ENCODE measurements at regions not wholly inside any gene's neighbourhood (a gene's known extent, or its start where the extent isn't known, plus 50 kb on each side); places are given as distances from the start of the nearest gene placed in this dataset.

DNA sequence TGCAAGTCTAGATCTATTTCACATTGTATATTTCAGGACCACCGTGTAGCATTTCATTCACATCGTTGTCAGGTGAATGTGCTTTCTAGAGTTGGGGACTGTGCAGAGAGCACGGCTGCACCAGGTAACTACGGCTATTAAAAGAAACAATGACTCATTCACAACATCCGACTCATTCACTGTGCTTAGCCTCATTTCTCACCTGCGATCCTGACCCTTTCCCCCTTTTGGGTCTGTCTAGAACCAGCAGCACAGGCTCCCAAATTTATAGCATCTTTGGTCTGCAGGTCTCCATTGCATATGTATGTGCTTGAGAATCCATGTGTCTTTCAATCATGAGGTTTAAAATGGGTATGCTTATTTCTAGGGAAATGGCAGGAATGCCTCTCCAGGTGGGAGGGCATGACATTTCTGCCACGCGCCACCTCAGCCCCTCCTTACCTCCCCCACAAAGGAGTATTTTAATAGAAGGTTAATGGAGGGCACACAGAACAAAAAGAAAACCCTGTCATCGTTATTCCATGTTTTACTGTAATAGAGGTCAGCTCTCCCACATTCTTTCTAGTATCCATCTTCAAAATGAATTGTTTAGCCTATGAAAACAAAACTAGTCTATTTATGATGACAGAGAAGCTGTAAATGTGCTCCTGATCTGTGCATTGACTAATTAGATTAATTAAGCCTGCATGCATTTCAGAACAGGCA lies 246.7 kb upstream of the EPHA4 start (continued):
- TF ChIP-seq, protein P1, sequence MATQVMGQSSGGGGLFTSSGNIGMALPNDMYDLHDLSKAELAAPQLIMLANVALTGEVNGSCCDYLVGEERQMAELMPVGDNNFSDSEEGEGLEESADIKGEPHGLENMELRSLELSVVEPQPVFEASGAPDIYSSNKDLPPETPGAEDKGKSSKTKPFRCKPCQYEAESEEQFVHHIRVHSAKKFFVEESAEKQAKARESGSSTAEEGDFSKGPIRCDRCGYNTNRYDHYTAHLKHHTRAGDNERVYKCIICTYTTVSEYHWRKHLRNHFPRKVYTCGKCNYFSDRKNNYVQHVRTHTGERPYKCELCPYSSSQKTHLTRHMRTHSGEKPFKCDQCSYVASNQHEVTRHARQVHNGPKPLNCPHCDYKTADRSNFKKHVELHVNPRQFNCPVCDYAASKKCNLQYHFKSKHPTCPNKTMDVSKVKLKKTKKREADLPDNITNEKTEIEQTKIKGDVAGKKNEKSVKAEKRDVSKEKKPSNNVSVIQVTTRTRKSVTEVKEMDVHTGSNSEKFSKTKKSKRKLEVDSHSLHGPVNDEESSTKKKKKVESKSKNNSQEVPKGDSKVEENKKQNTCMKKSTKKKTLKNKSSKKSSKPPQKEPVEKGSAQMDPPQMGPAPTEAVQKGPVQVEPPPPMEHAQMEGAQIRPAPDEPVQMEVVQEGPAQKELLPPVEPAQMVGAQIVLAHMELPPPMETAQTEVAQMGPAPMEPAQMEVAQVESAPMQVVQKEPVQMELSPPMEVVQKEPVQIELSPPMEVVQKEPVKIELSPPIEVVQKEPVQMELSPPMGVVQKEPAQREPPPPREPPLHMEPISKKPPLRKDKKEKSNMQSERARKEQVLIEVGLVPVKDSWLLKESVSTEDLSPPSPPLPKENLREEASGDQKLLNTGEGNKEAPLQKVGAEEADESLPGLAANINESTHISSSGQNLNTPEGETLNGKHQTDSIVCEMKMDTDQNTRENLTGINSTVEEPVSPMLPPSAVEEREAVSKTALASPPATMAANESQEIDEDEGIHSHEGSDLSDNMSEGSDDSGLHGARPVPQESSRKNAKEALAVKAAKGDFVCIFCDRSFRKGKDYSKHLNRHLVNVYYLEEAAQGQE (IDR thresholded peaks at IDR 0.05; ENCODE audit: low read depth, low read length): no peak
- TF ChIP-seq RCOR1 (IDR thresholded peaks at IDR 0.05; ENCODE audit: low read length) (no peak), RFX5 (IDR thresholded peaks at IDR 0.05; ENCODE audit: low read length) (no peak), FOXJ3 (CRISPR knock-in tag; IDR thresholded peaks at IDR 0.05) (no peak), MXI1 (IDR thresholded peaks at IDR 0.05; ENCODE audit: low read depth, low read length) (no peak), YY1 (IDR thresholded peaks at IDR 0.05; ENCODE audit: low read depth) (no peak), EP300 (IDR thresholded peaks at IDR 0.05; ENCODE audit: borderline replicate concordance in 1 of 2, low read depth in 1 of 2, low read length in 1 of 2) (no peak), NFIC (IDR thresholded peaks at IDR 0.05; ENCODE audit: borderline replicate concordance) (no peak)
- TF ChIP-seq, protein P2, sequence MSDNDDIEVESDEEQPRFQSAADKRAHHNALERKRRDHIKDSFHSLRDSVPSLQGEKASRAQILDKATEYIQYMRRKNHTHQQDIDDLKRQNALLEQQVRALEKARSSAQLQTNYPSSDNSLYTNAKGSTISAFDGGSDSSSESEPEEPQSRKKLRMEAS (IDR thresholded peaks at IDR 0.05; ENCODE audit: low read depth): no peak
- TF ChIP-seq, protein P3, sequence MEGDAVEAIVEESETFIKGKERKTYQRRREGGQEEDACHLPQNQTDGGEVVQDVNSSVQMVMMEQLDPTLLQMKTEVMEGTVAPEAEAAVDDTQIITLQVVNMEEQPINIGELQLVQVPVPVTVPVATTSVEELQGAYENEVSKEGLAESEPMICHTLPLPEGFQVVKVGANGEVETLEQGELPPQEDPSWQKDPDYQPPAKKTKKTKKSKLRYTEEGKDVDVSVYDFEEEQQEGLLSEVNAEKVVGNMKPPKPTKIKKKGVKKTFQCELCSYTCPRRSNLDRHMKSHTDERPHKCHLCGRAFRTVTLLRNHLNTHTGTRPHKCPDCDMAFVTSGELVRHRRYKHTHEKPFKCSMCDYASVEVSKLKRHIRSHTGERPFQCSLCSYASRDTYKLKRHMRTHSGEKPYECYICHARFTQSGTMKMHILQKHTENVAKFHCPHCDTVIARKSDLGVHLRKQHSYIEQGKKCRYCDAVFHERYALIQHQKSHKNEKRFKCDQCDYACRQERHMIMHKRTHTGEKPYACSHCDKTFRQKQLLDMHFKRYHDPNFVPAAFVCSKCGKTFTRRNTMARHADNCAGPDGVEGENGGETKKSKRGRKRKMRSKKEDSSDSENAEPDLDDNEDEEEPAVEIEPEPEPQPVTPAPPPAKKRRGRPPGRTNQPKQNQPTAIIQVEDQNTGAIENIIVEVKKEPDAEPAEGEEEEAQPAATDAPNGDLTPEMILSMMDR (IDR thresholded peaks at IDR 0.05): no peak

DNA sequence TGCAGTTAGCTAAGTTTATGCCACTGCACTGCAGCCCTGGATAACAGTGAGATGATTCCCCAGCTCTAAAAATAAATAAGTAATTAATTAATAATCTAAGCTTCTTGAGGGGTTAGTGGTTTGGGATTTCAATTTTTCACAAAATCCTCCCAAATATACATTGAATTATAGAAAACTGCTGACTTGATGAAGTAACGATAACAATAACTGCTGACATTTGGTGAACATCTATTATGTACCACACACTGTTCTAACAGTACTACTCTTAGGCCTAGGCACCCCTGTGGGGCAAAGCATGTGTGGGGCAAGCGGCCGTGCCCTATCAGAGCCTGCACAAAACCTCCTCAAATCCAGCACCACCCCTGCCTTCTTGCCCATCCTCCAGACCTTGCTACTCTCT lies 245.8 kb upstream of the EPHA4 start:
- POLR2A ChIA-PET: no interaction called here
- H3K9ac ChIP-seq: no peak overlapping the region
- WGBS (ENCODE audit: low lambda C conversion rate): 46% methylated on average over 3 of the region's 3 CpGs
- no peak for TF ChIP-seq EP300 (IDR thresholded peaks at IDR 0.05; ENCODE audit: borderline replicate concordance in 1 of 2, low read depth in 1 of 2, low read length in 1 of 2)
- DNase-seq: no peak
- no peaks in the 10 kb centered on the region for H3K27me3 ChIP-seq (ENCODE audit: insufficient read depth)
- H3K27ac ChIP-seq (ENCODE audit: low read depth in 2 of 2, low read length in 1 of 2): no peak overlapping the region
- H3K4me1 ChIP-seq (ENCODE audit: control insufficient read depth in 1 of 2, insufficient read depth in 2 of 2, low read depth in 1 of 2, low read length in 1 of 2): no peaks in the 10 kb centered on the region
- no peaks in the 10 kb centered on the region for H3K9me3 ChIP-seq
- H4K20me1 ChIP-seq (ENCODE audit: insufficient read depth): no peaks in the 10 kb centered on the region
- H3K4me3 ChIP-seq (ENCODE audit: low read depth in 2 of 2, low read length in 1 of 2): no peak overlapping the region
- no peak overlapping the region for H2AFZ ChIP-seq (ENCODE audit: low read depth)
- no peaks in the 10 kb centered on the region for H3F3A ChIP-seq (replicated peaks; ENCODE audit: insufficient read depth)
- CTCF ChIA-PET: no interaction called here
- no peaks in the 10 kb centered on the region for H3K9me2 ChIP-seq
- H3K79me2 ChIP-seq (ENCODE audit: insufficient read depth): no peaks in the 10 kb centered on the region
- no peak overlapping the region for H3K4me2 ChIP-seq
- H3K36me3 ChIP-seq (replicated peaks in 1 of 2; ENCODE audit: control insufficient read depth in 1 of 2, insufficient read depth in 2 of 2, low read length in 1 of 2): no peaks in the 10 kb centered on the region
